ENCODE measurements at regions not wholly inside any gene's neighbourhood (a gene's known extent, or its start where the extent isn't known, plus 50 kb on each side); places are given as distances from the start of the nearest gene placed in this dataset.

- TF ChIP-seq CTCF (IDR thresholded peaks at IDR 0.05; ENCODE audit: unreplicated experiment): no peak
- CTCF ChIA-PET: no interaction called here
- H3K4me1 Mint-ChIP-seq (ENCODE audit: insufficient read depth, unreplicated experiment): no peaks in the 10 kb centered on the region
- no peaks in the 10 kb centered on the region for H3K36me3 Mint-ChIP-seq (ENCODE audit: insufficient read depth, unreplicated experiment)
- BruUV-seq (replicated peaks): no TSS peak
- no peak overlapping the region for H3K27ac Mint-ChIP-seq (ENCODE audit: low read depth, unreplicated experiment)
- H3K27me3 Mint-ChIP-seq (ENCODE audit: insufficient read depth, unreplicated experiment): no peaks in the 10 kb centered on the region
- POLR2A ChIA-PET: no interaction called here
- no peaks in the 10 kb centered on the region for H3K9me3 Mint-ChIP-seq (ENCODE audit: unreplicated experiment)
- no peak for DNase-seq (ENCODE audit: unreplicated experiment)
- H3K4me3 Mint-ChIP-seq (ENCODE audit: unreplicated experiment): no peak overlapping the region
- intact Hi-C loops (cut with micrococcal nuclease): no loop called here
These were observed 163.7 kb downstream of the SHOX start for GRCh38 chrX:794311-794710.

GRCh38 chrX:793216-793770, 162.7 kb downstream of the SHOX start:
- no peak for TF ChIP-seq CTCF (IDR thresholded peaks at IDR 0.05; ENCODE audit: unreplicated experiment)
- intact Hi-C loops (cut with micrococcal nuclease): no loop called here
- no peak for DNase-seq (ENCODE audit: unreplicated experiment)
- H3K4me1 Mint-ChIP-seq (ENCODE audit: insufficient read depth, unreplicated experiment): no peaks in the 10 kb centered on the region
- no TSS peak for BruUV-seq (replicated peaks)
- H3K36me3 Mint-ChIP-seq (ENCODE audit: insufficient read depth, unreplicated experiment): no peaks in the 10 kb centered on the region
- H3K27me3 Mint-ChIP-seq (ENCODE audit: insufficient read depth, unreplicated experiment): no peaks in the 10 kb centered on the region
- ChIA-PET CTCF (no interaction called here), POLR2A (no interaction called here)
- no peak overlapping the region for H3K4me3 Mint-ChIP-seq (ENCODE audit: unreplicated experiment)
- no peak overlapping the region for H3K27ac Mint-ChIP-seq (ENCODE audit: low read depth, unreplicated experiment)
- H3K9me3 Mint-ChIP-seq (ENCODE audit: unreplicated experiment): no peaks in the 10 kb centered on the region

- H3K36me3 Mint-ChIP-seq (ENCODE audit: insufficient read depth, unreplicated experiment): no peaks in the 10 kb centered on the region
- POLR2A ChIA-PET: no interaction called here
- H3K27me3 Mint-ChIP-seq (ENCODE audit: insufficient read depth, unreplicated experiment): no peaks in the 10 kb centered on the region
- TF ChIP-seq CTCF (IDR thresholded peaks at IDR 0.05; ENCODE audit: unreplicated experiment): no peak
- no peak overlapping the region for H3K27ac Mint-ChIP-seq (ENCODE audit: low read depth, unreplicated experiment)
- no peak overlapping the region for H3K4me3 Mint-ChIP-seq (ENCODE audit: unreplicated experiment)
- BruUV-seq (replicated peaks): no TSS peak
- no peak for DNase-seq (ENCODE audit: unreplicated experiment)
- CTCF ChIA-PET: no interaction called here
- intact Hi-C loops (cut with micrococcal nuclease): no loop called here
- H3K9me3 Mint-ChIP-seq (ENCODE audit: unreplicated experiment): no peaks in the 10 kb centered on the region
- no peaks in the 10 kb centered on the region for H3K4me1 Mint-ChIP-seq (ENCODE audit: insufficient read depth, unreplicated experiment)
These were observed 161.0 kb downstream of the SHOX start for GRCh38 chrX:791479-792034.

GRCh38 chrX:790783-791360, 160.3 kb downstream of the SHOX start:
- TF ChIP-seq CTCF (IDR thresholded peaks at IDR 0.05; ENCODE audit: unreplicated experiment): no peak
- CTCF ChIA-PET: no interaction called here
- Mint-ChIP-seq H3K4me3 (ENCODE audit: unreplicated experiment) (no peak overlapping the region), H3K36me3 (ENCODE audit: insufficient read depth, unreplicated experiment) (no peaks in the 10 kb centered on the region), H3K27me3 (ENCODE audit: insufficient read depth, unreplicated experiment) (no peaks in the 10 kb centered on the region), H3K27ac (ENCODE audit: low read depth, unreplicated experiment) (no peak overlapping the region), H3K9me3 (ENCODE audit: unreplicated experiment) (no peaks in the 10 kb centered on the region), H3K4me1 (ENCODE audit: insufficient read depth, unreplicated experiment) (no peaks in the 10 kb centered on the region)
- POLR2A ChIA-PET: no interaction called here
- intact Hi-C loops (cut with micrococcal nuclease): no loop called here
- no peak for DNase-seq (ENCODE audit: unreplicated experiment)
- BruUV-seq (replicated peaks): no TSS peak
